Right renal pelvis (tissue), 4 donors: ENCODE measurements at regions not wholly inside any gene's neighbourhood (a gene's known extent, or its start where the extent isn't known, plus 50 kb on each side); places are given as distances from the start of the nearest gene placed in this dataset.

Source experiments
- DNase-seq, 4 donors: peaks; one replicate each; pipeline ENCODE4 v3.0.0-alpha.2; 2013; ENCODE audit warnings: low read depth in 4 of 4, low spot score in 3 of 4, missing footprints in 1 of 4

DNA sequence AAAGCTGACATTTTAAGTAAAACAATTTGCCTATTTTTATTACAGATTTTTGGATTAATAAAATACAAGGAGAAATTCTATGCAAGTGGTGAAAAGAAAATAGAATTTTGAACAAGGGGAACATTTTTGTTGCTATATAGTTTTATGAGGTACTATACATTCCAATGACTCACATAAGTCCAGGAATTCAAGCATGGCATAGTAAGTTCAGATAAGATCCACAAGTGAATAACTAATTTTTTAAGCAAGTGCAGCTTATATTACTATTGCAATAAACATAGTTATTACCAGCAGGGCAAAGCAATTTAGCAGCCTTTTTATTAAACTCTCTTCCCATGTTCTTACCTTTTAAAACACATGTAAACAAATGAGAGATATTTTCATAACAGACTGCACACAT is 1123.5 kb upstream of the LRRN3 start:
- DNase-seq = no peak

DNA sequence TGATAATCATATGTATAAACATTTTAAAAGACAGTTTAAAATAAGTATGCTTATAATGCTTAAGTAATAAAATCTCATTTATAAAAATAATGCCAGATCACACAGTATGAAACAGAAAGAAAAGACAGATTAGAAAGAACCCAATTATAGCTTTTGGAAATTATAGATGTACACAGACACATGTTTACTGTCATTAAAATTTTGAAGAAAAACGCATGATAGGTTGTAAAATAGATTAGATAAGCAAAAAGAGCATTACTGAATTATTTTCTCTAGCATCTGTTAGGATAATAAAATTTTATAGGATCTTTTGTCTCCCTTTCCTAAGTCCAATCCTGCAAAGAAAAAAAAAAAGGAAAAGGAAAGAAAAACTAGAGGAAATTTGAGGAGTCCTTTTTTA is 1107.3 kb upstream of the LRRN3 start:
- DNase-seq = no peak

DNA sequence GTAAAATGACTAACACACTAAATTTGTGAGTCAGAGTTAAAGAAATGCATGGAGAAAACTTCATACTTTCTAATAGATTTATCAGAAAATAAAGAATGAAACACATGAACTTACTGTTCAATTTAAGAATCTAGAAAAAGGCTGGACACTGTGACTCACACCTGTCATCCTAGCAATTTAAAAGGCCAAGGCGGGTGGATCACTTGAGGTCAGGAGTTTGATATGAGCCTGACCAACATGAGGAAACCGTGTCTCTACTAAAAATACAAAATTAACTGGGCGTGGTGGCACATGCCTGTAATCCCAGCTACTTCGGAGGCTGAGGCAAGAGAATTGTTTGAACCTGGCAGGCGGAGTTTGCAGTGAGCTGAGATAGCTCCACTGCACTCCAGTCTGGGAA is 1106.2 kb upstream of the LRRN3 start:
- no peak for DNase-seq

DNA sequence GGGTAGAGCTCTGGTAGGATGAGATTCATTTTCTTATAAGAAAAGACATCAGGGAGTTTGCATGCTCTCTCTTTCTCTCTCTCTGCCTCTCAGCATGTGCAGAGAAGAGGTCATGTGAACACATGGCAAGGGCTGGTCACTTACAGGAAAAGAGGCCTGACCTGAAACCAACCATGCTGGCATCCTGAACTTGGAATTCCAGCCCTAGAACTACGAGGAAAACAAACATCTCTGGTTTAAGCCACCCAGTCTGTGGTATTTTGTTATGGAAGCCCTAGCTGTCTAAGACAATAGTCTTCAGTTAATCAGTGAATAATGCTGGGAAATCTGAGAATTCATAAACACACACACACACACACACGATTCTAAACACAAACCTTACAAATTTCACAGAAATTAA is 1104.2 kb upstream of the LRRN3 start:
- DNase-seq = no peak

DNA sequence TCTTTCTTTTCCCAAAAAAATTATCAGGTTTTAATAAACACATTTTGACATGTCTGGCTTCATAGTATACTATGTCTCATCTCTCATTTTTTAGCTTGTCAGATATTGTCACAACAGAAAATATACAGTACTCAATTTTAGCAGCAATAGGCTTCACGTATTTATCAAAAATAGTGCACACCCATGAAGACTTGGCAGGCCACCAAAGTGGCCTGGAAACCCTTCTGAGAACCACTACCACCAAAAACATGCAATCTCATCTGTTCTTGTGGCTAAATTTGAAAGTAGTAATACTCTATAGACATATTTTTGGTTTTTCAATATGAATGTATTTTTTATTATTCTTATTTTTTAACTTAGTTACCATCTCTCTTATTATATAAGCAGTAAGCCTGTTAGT is 1094.5 kb upstream of the LRRN3 start:
- no peak for DNase-seq

DNA sequence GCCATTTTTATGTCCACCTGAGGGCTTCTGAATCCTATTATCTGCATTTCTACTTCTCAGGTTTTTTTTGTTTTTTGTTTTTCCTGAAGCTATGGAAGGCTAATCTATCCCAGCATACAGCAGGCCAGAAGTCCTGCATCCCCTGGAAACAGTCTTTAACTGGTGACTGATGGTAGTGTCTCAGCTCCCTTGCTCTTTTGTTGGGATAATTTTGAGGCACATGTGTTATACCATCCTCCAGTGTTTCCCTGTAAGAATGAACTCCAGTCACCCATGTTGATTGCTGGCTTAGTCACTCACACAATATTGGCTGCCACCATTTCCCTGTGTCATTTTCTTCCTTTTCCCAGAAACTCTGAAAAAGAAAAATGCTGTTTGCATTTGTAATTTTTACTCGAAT is 1094.0 kb upstream of the LRRN3 start:
- no peak for DNase-seq

DNA sequence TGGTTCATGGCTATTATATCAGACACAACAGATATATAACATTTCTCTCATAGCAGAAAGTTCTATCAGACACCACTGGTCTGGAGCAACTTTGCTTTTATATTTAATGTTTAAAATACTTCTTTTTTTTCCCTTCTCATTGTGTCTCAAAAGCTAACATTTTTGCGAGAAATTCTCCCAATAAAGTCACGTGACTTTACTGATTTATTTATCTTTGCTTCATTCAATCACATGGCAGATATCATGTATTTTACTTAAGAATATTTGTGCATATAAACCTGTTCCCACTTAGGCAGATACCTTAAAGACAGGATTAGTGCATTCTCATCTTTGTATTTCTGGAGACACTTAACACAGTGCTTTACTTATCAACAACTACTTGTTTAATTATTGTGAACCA is 1093.1 kb upstream of the LRRN3 start:
- DNase-seq = no peak

DNA sequence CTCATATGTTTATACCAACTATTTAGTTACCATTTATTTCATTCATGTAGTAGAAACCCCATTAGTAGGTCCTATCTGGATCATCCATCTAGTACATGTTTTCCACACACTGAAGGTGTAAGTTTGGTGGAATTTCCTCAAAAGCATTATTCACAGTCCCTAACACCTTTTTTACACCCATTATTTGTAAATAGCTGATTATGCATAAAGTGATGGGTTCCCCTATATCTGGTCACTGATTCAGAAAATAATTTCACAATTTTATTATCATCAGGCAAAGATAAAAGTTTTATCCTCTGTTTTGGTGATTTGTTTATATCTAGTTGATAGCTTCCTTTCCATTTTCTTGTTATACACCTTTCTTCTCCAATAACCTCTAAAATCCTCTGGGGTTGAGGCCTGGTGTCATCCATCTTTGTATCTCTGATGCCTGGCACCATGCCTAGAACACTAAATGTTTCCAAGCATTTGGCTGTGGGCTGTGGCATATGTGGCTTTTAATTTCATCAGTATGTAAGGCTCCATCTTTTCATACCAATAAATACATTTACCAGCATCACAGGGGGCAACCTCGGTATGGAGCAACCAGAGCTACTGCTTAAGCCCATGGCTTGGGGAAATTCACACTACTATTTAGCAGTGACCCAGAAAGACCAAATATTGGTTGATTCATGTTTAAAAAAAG is 1089.5 kb upstream of the LRRN3 start:
- no peak for DNase-seq

DNA sequence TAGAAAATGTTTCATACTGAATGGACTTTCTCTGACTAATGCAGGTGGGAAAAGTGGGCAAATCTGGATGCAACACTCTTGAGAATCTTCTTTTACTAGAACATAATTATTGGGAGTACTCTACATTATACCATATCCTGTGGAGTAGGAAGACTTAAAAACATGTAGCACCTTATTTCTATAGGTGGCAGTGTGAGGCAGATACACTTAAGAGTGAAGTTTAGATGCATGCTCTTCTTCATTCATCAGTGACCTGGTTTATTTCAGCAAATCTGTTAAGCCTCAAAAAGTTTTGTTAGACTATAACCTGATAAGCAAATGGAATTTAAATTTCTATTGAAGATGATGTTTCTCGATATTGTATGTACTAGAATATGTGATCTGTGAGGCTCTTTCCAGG is 1087.1 kb upstream of the LRRN3 start:
- DNase-seq = no peak

DNA sequence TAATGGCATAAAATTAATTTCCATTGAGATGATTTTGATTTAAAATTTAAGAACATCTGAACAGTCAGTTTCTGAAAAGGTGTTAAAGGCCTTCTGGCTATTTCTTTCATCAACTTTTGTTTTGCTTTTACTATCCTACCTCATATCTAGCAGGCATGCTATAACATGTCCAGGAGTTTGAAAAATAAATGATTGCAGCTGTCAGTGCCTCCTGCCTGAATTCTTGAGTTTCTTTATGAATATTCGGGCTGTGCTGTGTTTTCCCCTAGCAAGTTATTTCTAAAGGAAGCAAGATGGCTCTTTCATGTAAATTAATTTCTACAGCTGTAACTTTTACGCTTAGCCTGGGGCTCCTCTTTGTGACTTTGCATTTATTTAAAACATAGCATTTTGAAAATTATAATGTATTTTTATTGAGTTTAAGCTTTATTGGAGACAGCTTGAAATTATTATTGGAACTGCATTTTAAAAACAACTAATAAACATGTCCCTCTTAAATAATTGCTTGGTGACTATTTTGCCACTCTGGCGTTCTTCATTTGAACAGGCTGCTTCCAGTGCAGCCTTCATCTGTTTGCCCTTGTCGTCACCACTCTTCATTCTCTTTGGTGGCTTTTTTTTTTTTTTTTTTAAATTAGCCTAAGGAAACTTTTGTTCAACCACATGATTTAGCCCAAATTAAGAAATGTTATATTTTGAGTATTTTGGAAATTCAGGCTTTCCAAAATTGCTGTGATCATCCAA is 1083.4 kb upstream of the LRRN3 start:
- no peak for DNase-seq

DNA sequence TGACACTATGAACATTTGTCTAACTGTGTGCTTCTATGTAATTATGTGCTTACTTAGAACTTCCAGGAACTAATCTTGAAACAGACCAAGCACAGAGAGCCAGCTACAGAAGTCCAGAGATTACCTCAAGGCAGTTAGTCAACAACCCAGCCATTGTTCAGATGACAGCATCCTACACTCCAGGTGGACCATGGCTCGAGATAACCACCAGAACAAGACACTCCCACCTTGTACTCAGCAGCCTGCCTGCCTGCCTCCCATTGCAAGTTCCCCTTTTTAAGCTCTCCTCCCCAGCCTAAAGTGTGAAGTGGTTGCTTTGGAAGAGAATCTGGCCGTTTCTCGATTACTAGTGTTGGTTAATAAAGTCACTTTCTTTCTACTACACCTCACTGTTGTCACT is 1080.6 kb upstream of the LRRN3 start:
- DNase-seq = no peak

DNA sequence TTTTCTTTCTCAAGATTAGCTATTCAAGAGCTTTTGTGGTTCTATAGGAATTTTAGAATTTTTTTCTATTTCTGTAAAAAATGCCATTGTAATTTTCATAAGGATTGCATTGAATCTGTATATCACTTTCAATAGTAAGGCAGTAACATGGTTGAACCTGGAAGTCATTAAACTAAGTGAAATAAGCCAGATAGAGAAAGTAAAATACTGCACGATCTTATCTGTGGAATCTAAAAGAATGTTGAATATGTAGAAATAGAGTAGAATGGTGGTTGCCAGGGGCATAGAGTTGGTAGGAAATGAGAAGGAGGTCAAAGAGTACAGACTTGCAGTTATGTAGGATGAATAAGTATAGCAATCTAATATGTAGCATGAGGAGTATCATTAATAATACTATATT is 1073.5 kb upstream of the LRRN3 start:
- DNase-seq = no peak

DNA sequence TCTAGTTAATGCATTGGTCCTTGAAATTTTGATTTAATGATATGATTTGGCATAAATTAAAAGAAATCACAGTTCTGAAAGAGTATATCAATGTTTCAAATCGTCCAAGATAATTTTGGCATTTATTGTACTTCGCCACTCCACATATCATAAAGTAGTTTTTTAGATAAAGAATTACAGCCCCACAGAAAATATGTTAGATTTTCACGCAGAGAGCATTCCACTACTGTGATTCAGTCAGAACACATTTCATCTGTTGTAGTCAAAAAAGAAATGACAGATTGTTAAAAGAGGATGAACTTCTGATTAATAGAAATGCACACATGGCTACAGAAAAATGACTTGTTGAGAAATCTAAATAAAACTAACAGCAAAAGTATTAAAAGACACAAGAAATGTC is 1063.5 kb upstream of the LRRN3 start:
- no peak for DNase-seq

DNA sequence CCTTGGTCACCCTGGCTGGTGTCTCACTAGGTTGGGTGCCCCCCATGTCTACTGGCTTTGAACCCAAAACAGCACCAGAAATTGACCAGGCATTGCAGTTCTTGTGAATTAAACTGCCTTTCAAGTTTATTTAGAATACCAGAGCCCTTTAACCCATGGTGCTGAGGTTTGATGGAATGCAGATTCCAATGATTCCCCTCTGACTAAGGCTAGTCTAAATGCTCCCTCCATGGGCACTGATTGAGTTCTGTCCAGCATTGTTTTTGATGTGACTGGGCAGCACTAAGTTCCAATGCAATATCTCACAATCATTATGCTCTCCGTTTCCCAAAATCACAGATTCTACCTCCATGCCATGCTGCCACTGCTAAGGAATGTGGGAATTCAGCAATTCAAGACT is 1047.4 kb upstream of the LRRN3 start:
- no peak for DNase-seq

DNA sequence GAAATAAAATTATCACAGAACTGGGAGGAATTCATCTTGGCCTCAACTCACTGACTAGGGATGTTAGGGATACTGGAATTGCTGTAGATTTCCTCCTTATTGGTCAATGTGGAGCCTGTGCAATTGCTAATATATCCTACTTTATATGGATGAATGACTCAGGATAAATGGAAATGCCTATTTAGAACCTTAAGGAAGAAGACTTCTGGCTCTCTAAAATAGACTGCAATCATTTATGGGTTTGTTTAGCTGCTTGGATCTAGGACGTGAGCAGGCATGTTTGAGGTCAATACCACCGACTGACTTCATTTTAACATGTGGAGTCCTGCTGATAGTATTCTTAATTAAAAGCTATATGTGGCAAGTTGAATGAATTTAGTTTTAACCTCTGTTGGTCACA is 1040.1 kb upstream of the LRRN3 start:
- DNase-seq = no peak

DNA sequence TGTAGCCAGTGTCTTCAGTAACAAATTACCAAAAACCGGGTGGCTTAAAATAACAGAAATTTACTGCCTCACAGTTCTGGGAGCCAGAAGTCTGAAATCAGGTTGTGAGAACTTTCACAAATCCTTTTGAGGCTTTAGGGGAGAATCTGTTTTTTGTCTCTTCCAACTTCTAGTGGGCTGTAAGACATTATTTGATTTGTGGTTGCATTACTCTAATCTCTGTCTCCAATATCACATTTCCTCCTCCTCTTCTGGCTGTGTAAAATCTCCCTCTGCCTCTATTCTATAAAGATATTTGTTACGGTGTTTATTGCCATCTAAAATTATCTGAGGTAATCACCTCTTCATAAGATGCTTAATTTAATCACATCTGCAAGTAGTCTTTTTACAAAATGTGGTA is 1039.6 kb upstream of the LRRN3 start:
- DNase-seq = no peak

DNA sequence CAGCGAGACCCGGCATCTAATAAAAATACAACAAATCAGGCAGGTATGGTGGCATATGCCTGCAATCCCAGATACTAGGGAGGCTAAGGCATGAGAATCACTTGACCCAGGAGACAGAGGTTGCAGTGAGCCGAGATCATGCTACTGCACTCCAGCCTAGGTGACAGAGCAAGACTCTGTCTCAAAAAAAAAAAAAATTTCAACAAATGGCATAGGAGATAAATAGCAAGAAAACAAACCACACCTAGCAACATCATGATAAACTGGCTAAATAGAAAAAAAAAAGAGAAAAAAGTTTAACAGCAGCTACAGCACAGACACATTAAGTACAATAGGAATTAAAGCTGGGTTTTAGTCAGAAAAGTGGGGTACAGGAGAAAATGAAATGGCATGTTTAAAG is 1034.6 kb upstream of the LRRN3 start:
- DNase-seq = no peak

DNA sequence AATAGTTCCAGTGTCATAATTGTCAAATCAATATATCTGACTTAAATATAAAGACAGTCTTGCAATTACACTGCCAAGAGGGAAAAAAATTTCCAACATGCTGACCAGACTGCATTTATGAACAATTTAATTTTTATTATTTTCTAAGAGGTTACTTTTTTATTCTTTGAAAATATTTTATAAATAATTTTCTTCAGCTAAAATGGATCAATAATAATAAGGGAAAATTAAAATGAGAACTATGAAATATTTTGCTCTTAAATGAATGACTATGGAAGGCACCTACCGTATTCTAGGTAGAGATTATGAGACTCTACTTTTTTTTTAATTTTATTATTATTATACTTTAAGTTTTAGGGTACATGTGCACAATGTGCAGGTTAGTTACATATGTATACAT is 1032.5 kb upstream of the LRRN3 start:
- DNase-seq = no peak

DNA sequence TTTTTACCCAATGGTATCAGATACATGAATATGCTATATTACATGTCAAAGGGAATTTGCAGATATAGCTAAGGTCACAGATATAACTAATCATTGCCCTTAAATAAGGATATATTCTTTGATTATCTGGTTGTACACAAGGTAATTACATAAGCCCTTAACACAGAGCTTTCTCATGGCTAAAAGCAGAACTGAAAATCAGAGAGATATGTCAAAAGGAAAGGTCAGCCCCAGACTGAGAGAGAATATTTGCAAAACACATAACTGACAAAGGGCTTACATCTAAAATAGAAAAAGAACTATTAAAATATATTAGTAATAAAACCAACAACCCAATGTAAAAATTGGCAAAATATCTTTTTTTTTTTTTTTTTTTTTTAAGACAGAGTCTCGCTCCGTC is 1029.5 kb upstream of the LRRN3 start:
- no peak for DNase-seq

DNA sequence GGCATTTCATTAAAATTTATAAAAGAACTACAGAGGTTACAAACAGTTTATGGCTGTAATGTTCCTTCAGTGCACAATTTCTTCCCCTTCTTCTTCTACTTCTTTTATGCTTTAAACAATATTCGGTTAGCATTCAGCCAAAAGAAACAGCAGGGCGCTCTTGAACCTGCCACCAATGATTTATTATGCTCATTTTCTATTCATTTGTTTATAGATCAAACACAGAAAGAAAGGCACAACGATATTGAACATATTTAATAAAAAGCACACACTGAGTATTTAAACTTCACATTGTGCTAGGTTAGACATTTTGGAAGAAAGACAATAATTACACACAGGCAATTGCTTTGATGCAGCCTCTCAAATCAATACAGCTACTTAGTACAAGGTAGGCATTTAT is 1025.8 kb upstream of the LRRN3 start:
- no peak for DNase-seq

DNA sequence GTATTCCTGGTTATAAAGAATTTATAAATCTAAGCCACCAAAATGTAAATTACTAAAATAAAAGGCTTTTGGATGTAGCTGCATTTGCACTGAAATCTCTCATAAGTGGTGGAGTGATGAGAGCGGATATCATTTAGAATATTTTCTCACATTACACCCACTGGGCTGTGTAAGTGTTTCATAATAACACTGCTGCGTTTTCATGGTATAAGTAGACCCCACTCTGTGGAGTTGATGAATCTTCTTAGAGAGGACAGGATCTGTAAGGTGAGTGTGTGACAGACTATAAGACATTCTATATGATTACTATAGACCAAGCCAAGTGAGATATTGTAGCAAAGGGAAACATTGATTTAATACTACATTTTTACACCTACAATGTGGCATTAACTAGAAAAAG is 1024.1 kb upstream of the LRRN3 start:
- DNase-seq = no peak

DNA sequence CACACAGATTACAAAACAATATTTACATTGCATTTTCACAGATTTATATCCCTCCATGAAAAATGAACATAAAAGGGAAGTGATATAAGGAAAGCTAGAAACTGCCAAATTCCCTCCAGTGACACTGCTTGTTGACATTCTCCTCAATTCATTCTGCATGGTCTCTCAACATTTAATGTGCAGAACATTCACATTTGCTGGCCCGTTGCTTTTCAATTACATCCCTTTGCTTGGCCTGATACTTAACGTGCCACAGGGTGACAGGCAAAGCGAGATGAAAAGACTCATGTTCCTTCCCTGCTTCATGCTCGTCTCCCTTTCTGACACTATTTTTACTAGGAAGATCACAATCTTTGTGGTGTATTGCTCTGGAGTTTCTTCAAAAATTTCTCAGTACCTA is 1019.7 kb upstream of the LRRN3 start:
- no peak for DNase-seq

DNA sequence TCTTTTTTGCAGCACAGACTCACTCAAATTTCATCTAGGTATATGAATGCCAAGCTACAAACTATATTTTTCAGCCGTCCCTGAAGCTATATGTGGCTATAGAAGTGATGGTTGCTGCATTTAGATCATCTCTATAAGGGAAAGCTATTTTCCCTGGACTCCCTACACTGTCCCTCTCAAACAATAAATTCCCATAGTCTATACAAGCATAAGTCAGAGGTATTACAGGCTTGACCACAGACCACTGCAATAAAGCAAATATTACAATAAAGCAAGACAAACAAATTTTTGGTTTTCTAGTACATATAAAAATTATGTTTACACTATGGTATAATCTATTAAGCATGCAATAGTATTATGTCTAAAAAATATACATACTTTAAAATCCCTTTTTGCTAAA is 1015.5 kb upstream of the LRRN3 start:
- no peak for DNase-seq
